A673 (cell line): ENCODE measurements at regions not wholly inside any gene's neighbourhood (a gene's known extent, or its start where the extent isn't known, plus 50 kb on each side); places are given as distances from the start of the nearest gene placed in this dataset.

ENCODE experiments used
- CTCF ChIP-seq: fragments of 300-800, 200-600 bp; sonication (generic); conservative IDR thresholded peaks from 2 replicates; pipeline ENCODE4 v1.5.1; 2017; ENCODE audit warnings: low read depth, mild to moderate bottlenecking, antibody characterized with exemption, low read length, moderate library complexity, mixed read lengths
- EZH2 ChIP-seq: fragments of 200-600 bp; sonication (generic); IDR thresholded peaks from 2 replicates; pipeline ENCODE4 v1.6.1; 2017; ENCODE audit warnings: borderline replicate concordance, low read depth, mild to moderate bottlenecking, mixed read lengths, antibody characterized with exemption, low read length; ENCODE audit not compliant: poor library complexity, severe bottlenecking

GRCh38 chr7:41010418-41010817 is 692.5 kb downstream of the INHBA start:
- no peak for TF ChIP-seq CTCF
- TF ChIP-seq EZH2, result no peak
